Activated CD8-positive, alpha-beta memory T cell treated with anti-CD3 and anti-CD28 coated beads for 1 hour (primary cell): ENCODE measurements at regions not wholly inside any gene's neighbourhood (a gene's known extent, or its start where the extent isn't known, plus 50 kb on each side); places are given as distances from the start of the nearest gene placed in this dataset.
"Not testable (repeated sequence)": the region's sequence is repeated elsewhere in the genome, so short reads cannot be mapped to it uniquely, and the experiment has no call there.

Source experiments
- DNase-seq, 2 donors: peaks; one replicate each; pipeline ENCODE4 v3.0.0-alpha.2; 2020; ENCODE audit warnings: low read depth in 1 of 2; ENCODE audit errors: extremely low read depth in 1 of 2

- DNase-seq: not testable (repeated sequence)
These were observed 75.9 kb downstream of the NPIPB11 start for GRCh38 chr16:29330623-29331022.

- DNase-seq: not testable (repeated sequence)
These were observed 78.0 kb downstream of the NPIPB11 start for GRCh38 chr16:29328528-29328927.

- not testable (repeated sequence) for DNase-seq
These were observed 78.7 kb downstream of the NPIPB11 start for GRCh38 chr16:29327631-29328408.

GRCh38 chr16:29326164-29327125 is 80.1 kb downstream of the NPIPB11 start:
- not testable (repeated sequence) for DNase-seq

GRCh38 chr16:29323725-29324124 is 82.8 kb downstream of the NPIPB11 start:
- not testable (repeated sequence) for DNase-seq

GRCh38 chr16:29321585-29321984 is 84.9 kb downstream of the NPIPB11 start:
- no peak for DNase-seq

- DNase-seq: no peak
These were observed 85.5 kb downstream of the NPIPB11 start for GRCh38 chr16:29321000-29321393.

- DNase-seq: no peak
These were observed 86.1 kb downstream of the NPIPB11 start for GRCh38 chr16:29320274-29320999.

- DNase-seq: no peak
These were observed 86.8 kb downstream of the NPIPB11 start for GRCh38 chr16:29319726-29320125.

- DNase-seq: not testable (repeated sequence)
These were observed 87.9 kb downstream of the NPIPB11 start for GRCh38 chr16:29318561-29318968.

GRCh38 chr16:29318037-29318436 is 88.5 kb downstream of the NPIPB11 start:
- no peak for DNase-seq

GRCh38 chr16:29317269-29317668 is 89.2 kb downstream of the NPIPB11 start:
- no peak for DNase-seq

GRCh38 chr16:29316761-29317183 is 89.7 kb downstream of the NPIPB11 start:
- DNase-seq: no peak

- no peak for DNase-seq
These were observed 90.5 kb downstream of the NPIPB11 start for GRCh38 chr16:29315916-29316517.

GRCh38 chr16:29315046-29315445 is 91.5 kb downstream of the NPIPB11 start:
- no peak for DNase-seq

- no peak for DNase-seq
These were observed 92.1 kb downstream of the NPIPB11 start for GRCh38 chr16:29314292-29314934.

GRCh38 chr16:29313559-29314048 is 92.9 kb downstream of the NPIPB11 start:
- no peak for DNase-seq

- DNase-seq: no peak
These were observed 93.5 kb downstream of the NPIPB11 start for GRCh38 chr16:29312835-29313558.

GRCh38 chr16:29312345-29312675 is 94.2 kb downstream of the NPIPB11 start:
- DNase-seq: not testable (repeated sequence)
